ENCODE measurements at regions not wholly inside any gene's neighbourhood (a gene's known extent, or its start where the extent isn't known, plus 50 kb on each side); places are given as distances from the start of the nearest gene placed in this dataset.
"Not testable (repeated sequence)": the region's sequence is repeated elsewhere in the genome, so short reads cannot be mapped to it uniquely, and the experiment has no call there.

GRCh38 chr2:66242888-66243287 is 192.0 kb upstream of the MEIS1 start:
- DNase-seq (ENCODE audit: low spot score) = not testable (repeated sequence)

GRCh38 chr2:66242099-66242789 is 192.7 kb upstream of the MEIS1 start:
- no peak for DNase-seq (ENCODE audit: low spot score)

GRCh38 chr2:66240286-66240685 is 194.6 kb upstream of the MEIS1 start:
- no peak for DNase-seq (ENCODE audit: low spot score)

- DNase-seq (ENCODE audit: low spot score) = no peak
Measured at GRCh38 chr2:66239655-66240054, 195.3 kb upstream of the MEIS1 start.

GRCh38 chr2:66237803-66238379 is 197.0 kb upstream of the MEIS1 start:
- DNase-seq (ENCODE audit: low spot score) = no peak

- no peak for DNase-seq (ENCODE audit: low spot score)
Measured at GRCh38 chr2:66236816-66237802, 197.8 kb upstream of the MEIS1 start.

- DNase-seq (ENCODE audit: low spot score) = no peak
Measured at GRCh38 chr2:66236067-66236685, 198.7 kb upstream of the MEIS1 start.

GRCh38 chr2:66235428-66235827 is 199.5 kb upstream of the MEIS1 start:
- no peak for DNase-seq (ENCODE audit: low spot score)

GRCh38 chr2:66233981-66234380 is 200.9 kb upstream of the MEIS1 start:
- no peak for DNase-seq (ENCODE audit: low spot score)

- DNase-seq (ENCODE audit: low spot score) = no peak
Measured at GRCh38 chr2:66228128-66228547, 206.8 kb upstream of the MEIS1 start.

- no peak for DNase-seq (ENCODE audit: low spot score)
Measured at GRCh38 chr2:66217039-66217585, 217.8 kb upstream of the MEIS1 start.

GRCh38 chr2:66212749-66213148 is 222.2 kb upstream of the MEIS1 start:
- no peak for DNase-seq (ENCODE audit: low spot score)

- DNase-seq (ENCODE audit: low spot score) = no peak
Measured at GRCh38 chr2:66202586-66202985, 232.3 kb upstream of the MEIS1 start.

GRCh38 chr2:66201242-66201641 is 233.7 kb upstream of the MEIS1 start:
- DNase-seq (ENCODE audit: low spot score) = no peak

- no peak for DNase-seq (ENCODE audit: low spot score)
Measured at GRCh38 chr2:66198873-66199272, 236.1 kb upstream of the MEIS1 start.

GRCh38 chr2:66192888-66193287 is 242.0 kb upstream of the MEIS1 start:
- DNase-seq (ENCODE audit: low spot score) = no peak

GRCh38 chr2:66191311-66191710 is 243.6 kb upstream of the MEIS1 start:
- no peak for DNase-seq (ENCODE audit: low spot score)

GRCh38 chr2:66189553-66189952 is 245.4 kb upstream of the MEIS1 start:
- DNase-seq (ENCODE audit: low spot score) = no peak

- no peak for DNase-seq (ENCODE audit: low spot score)
Measured at GRCh38 chr2:66186537-66186936, 248.4 kb upstream of the MEIS1 start.

- DNase-seq (ENCODE audit: low spot score) = no peak
Measured at GRCh38 chr2:66185497-66186054, 249.3 kb upstream of the MEIS1 start.

- DNase-seq (ENCODE audit: low spot score) = not testable (repeated sequence)
Measured at GRCh38 chr2:66177128-66177796, 257.7 kb upstream of the MEIS1 start.
